ENCODE measurements at regions not wholly inside any gene's neighbourhood (a gene's known extent, or its start where the extent isn't known, plus 50 kb on each side); places are given as distances from the start of the nearest gene placed in this dataset.

- no peak for DNase-seq (ENCODE audit: low read depth)
These were observed 77.4 kb upstream of the WNT7B start for GRCh38 chr22:46054091-46055073.

- DNase-seq (ENCODE audit: low read depth) = no peak
These were observed 78.4 kb upstream of the WNT7B start for GRCh38 chr22:46055181-46055875.

DNA sequence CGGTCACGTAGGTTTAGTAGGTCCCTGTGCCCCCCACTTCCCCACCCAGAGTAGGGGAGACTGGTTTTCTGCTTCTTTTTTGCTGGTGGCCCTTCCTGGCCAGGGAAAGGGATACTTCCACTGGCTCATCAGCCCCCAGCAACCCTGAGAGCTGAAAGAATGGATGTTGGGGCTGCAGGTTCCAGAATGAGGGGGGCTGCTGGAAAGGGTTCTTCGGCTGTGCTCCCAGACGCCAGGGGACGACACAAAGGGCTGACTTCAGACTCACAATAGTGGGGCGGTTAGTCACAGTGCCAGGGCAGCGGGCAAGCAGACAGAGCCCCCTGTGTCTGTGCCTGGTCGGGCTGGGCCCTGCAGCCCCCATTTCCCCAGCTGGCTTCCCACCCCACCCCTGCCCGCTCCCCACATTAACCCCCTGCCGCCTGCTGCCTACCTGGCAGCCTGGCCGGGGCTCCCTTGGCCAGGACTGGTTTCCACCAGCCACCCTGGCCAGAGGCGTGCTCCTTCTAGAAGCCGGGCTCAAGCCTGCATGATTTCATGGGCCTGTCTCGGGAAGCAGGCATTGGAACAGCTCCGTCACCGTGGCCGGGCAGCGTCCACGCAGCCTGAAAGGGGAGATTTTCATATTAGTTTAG lies 79.1 kb upstream of the WNT7B start:
- no peak for DNase-seq (ENCODE audit: low read depth)

GRCh38 chr22:46056546-46057245 lies 79.7 kb upstream of the WNT7B start:
- no peak for DNase-seq (ENCODE audit: low read depth)

DNA sequence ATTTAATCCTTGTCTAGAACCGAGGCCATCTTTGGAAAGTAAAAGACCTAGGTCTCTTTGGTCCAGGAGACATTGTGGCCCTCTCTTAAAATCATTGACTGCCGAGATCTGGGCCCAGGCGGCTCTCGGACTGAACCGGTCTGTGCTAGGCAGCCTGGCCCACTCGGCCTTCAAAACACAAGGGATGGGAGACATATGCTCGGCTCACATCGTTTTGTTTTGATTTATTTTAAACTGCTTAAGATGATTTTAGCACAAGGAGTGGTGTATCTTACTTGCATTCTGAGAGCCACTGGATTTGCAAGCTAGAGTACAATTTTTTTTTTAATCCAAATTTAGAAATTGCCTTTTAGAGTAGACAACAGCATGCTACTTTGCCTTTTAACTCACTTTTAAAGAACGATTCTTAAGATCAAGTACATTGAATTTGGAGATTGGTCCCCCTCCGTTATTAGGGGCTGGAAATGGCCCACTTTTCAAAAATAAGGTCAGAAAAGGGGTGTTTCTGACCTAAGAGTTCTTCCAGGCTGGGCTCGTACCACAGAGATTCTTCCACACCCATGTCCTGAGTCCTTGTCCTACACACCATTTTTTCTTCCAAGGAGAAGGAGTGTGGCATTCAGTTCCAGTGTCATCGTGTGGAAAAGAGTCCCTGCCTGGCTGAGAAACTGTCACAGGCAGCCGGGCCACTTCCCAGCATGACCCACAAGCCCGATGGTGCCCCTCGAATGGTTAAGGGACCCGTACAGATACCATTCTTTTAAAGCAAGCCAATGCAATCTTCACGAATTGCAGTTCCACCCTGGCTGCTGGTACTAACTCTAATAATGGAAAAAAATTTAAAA lies 80.5 kb upstream of the WNT7B start:
- no peak for DNase-seq (ENCODE audit: low read depth)

DNA sequence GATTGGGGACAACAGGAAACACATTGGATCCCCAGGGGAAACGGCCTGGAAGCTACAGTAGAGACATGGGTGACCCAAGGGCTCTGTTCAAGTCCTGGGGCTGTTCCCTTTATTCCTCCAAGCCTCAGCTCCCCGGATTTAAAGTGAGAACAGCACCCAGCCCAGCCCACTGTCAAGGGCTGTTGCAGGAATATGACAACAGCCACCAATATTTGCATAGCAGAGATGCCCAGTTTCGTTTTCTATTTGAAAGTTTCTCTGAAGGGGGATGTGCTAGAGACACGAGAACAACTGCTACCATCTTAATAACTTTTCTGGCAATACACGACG lies 81.1 kb upstream of the WNT7B start:
- DNase-seq (ENCODE audit: low read depth) = no peak

DNA sequence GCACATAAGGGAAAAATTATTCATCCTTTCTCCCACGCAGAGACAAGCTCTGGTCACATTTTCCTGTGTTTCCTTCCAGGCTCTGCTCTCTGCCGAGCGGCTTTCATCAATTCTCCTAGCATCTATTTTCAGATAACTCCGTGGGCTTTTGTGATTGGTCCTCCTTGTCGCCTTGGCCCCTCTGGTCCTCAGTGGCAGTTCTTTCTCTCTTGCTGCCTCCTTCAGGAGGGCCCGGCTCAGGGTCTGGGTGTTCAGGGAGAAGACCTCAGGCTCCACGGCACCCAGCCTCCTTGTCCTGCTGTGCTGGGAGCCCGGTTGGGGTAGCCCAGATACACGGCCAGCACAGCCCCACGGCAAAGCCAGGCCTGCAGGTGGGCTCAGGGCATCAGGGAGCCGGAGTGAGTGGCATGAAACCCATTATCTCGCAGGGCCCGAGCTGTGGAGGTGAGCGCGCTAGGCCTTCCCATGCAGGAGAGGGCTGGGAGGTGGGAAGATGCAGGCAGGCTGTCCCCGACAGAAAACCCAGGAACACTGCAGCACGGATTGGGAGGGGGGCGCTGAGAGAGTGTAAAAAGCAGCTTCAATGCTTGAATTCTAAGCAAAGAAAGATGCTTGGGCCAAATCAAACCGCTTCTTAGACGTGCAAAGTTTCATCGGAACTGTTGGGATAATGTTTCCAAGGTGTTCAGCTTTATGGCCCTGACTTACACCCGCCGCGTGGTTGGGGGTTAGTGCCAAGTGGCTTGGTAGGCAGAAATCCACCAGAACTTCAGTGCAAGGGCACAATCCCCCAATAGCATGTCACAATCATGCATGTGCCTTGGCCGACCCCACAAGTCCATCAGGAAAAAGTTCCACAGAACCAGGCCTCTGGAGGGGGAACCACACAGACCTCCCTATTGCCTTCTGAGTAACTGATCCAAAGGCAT lies 81.9 kb upstream of the WNT7B start:
- DNase-seq (ENCODE audit: low read depth) = no peak

DNA sequence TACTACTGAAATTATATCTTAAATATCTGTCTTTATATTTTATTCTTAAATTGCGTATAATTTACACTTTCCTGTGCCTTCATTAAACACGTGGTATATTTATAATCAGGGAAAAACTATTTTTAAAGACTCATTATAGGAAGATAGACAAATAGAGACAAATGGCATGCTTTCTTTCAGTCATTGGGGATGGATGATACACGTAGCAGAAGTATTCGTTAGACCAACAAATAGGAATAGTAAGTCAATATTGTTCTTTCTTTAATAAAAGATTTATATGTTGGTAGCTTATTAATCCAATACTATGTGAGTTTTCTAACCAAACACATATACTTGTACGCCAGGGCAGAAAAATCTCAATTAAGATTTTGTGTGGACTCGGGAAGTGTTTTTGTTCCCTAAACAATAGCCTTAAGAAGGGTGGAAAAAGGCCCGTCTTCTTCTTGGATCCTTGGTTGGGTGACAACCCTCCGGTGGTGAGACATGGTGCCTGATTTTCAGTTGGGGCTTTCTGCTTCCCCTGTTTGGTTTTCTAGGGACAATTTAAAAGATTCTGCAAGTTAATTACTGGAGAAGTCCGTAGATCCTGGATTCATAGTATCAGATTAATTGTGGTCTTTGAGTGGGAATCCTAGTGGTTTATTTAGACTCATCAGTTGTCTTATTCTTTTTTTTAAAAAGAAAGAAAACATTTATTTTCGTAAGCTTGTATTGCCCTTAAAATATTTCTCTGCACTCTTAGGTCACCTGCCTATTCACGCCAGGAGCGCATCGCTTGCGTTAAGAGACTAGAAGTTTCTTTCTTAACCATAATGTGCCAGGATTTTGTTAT lies 83.5 kb upstream of the WNT7B start:
- no peak for DNase-seq (ENCODE audit: low read depth)

GRCh38 chr22:46061124-46061500 lies 84.2 kb upstream of the WNT7B start:
- DNase-seq (ENCODE audit: low read depth) = no peak

DNA sequence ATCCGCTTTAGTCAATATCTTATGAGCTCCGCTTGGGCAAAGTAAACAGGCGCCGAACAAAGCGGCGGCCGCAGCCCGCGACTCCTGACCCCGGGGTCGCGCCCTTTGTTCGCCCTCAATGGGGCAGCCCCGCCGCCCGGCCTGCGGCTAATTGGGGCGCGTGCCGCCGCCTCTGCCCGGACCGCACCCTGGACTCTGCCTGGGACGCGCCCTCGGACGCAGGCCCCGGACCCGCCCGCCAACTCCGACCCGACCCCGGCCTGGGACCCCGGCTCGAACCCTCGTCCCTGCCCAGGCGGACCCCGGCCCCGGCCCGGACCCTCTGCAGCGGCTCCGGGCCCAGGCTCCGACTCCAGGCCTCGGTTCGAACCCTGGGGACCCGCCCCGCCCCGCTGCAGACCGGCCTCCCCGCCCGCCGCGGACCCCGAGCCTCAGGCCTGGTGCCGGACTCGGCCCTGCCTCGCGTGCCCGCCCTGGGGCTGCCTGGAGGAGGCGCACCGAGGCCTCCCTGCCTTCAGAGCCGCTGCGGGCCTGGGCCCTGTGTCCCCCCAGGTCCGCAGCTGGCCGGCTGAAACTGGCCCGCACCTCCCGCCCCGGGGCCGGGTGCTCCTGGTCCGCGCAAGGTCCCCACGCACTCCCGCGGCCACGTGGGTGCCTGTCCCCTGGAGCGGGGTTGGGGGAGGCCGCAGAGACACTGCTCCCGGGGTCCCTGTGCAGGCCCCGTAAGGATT lies 84.7 kb upstream of the WNT7B start:
- no peak for DNase-seq (ENCODE audit: low read depth)

DNA sequence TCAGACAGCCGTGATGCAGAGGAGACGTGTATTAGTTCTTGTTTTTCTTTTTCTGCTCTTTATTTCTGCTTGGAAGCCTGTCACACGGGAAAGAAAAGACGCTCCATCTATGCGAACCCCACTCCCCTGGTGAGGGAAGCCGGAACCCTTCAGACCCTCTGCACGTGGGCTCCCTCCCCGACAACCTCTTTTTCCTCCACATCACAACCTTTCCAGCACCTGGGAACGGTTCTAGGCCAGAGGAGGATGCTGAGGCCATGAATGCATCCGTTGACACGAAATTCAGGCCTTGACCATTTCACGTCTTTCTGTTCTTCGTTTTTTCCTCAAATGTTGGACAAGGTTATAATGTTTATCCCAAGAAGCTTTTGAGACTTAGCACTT lies 85.3 kb upstream of the WNT7B start:
- DNase-seq (ENCODE audit: low read depth) = no peak

DNA sequence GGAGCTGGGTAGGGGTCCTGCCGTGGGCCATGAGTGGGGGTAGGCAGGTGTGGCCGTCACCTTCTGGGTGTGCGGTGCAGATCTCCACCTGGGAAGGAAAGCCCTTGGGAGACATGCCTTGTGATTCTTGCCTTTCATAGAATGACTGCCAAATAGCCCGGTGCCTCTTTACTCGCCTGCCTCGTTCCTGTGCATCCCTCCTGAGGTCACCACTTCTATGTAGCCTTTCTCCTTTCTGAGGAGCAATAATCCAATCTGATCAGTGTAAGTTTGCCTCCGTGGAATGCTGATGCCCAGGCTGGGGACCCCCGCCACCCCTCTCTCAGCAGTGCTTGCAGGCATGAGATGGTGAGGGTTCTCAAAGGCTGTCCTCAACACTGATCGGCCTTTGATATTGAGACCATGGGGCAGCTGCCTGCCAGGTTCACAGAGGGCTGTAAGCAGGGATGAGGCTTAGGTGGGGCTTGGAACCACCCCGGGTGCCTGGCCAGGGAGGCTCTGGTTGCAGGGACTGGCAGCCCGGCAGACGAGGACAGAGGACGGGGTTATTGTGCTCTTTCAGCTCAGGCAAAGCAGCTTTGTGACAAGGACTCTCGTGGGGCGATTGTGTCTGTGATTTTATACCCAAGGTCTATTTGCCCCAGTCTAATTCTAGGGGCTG lies 86.1 kb upstream of the WNT7B start:
- DNase-seq (ENCODE audit: low read depth) = no peak

- no peak for DNase-seq (ENCODE audit: low read depth)
These were observed 86.5 kb upstream of the PPARA start for GRCh38 chr22:46063846-46064227.

DNA sequence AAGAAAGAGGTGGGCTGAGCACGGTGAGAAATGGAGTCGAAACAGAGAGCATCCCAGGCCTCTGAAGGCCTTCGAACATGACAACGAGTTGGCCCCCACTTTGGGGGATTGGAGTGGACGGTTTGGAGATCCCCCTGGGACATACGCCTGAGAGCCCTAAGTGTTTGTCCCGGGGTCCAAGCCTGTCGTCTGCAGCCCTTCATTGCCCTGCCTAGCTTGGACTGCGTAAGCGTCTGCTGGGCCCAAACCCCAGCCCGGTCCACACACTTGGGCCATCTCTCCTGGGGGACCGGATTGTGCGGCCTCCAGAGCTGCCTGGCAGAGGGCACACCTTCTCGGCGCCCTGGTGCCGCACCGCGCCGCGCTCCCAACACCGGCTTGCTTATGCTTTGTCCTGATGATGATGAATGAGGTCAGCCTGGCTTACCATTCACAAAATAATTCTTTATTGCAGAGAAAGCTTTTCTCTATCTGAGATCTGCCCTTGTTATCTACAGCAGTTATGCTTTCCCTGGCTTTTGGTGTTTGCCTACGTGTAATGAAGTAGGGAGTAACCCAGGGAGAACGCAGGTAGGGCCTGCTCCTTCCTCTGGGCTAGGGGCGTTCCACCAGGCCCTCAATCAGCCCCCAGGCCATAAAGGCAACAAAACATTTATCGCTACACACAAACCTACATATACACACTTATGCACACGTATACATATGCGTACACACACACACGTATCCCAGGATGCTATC lies 85.9 kb upstream of the PPARA start:
- DNase-seq (ENCODE audit: low read depth) = no peak

DNA sequence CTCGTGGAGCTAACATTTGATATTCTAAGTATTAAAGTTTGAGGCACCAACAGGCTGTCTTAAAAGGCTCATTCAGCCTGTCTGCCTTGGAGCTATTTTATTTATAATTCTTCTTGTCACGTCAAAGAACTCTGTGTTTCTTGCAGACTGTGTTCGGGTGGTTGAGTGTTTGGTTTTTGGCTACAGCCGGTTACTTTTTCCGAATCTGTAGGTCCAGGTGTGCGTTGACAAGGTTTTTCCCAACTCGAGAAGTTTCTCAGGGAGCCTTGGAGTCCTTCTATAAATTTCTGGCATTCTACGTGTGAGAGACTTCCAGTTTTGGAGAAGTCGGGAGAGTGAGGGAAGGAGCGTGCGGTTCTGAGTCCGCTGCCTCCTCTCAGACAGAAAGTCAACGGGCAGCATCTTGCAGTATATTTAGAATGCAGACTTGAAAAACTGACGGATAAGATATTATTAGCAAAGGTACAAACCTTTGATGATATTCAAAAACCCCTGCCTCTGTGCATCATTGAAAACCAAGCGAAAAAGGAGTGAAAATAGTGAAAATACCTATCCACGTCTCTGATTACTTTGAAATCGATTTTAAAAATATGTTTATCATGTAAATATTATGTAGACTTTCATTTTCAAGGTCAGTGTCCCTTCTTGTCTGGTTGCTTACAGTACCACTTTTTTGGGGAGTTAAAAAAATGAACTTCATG lies 85.2 kb upstream of the PPARA start:
- no peak for DNase-seq (ENCODE audit: low read depth)

DNA sequence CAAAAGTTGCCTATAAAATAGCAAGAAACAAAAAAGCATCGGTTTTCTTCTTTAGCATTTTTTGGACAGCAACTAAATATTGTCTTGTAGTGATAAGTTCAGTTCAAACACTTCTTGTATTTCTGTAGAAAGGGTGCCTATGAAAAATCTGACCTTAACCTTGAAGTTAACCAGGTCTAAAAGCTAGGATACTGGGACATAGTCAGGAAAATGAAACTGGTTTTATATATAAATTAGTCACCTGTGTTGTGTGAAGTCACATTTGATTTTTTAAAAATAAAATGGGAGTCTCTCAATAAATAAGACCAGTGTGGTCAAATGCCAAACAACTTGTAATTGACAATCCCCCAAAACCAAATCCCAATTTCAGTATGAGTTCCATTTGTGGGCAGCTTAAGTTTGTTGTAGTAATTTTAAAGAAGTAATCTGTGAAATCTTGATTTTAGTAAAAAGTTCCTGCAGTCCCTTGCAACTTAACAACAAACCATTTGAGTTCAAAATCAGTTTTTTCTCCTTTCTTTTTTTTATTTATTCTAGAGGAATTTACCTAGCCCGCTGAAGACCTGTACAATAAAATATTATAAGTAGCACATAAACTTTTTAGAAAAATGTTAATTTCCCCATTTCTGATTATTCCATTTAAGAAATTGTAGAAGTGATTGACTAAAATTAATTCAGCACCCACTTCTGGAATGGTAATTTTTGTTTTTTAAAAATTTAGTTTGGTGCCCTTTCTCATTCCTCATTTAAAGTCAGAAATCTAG lies 84.5 kb upstream of the PPARA start:
- DNase-seq (ENCODE audit: low read depth) = no peak
